Tibial nerve (tissue), 4 donors: ENCODE measurements at regions not wholly inside any gene's neighbourhood (a gene's known extent, or its start where the extent isn't known, plus 50 kb on each side); places are given as distances from the start of the nearest gene placed in this dataset.
"Not testable (repeated sequence)": the region's sequence is repeated elsewhere in the genome, so short reads cannot be mapped to it uniquely, and the experiment has no call there.

Source experiments
- DNase-seq, 2 donors: peaks; one replicate each; pipeline ENCODE4 v3.0.0-alpha.2; 2019; ENCODE audit warnings: low spot score in 2 of 2
- H3K27ac ChIP-seq, 4 donors: fragments of 200-600 bp; sonication (generic) in 3 of 4; one replicate each; pipeline ENCODE4 v1.5.1; 2017 to 2019; ENCODE audit warnings: mild to moderate bottlenecking in 1 of 4
- H3K27me3 ChIP-seq, 2 donors: fragments of 200-600 bp; sonication (generic) in 1 of 2; one replicate each; pipeline versions ENCODE4 v1.5.1 to v1.6.0; 2017 to 2019
- H3K36me3 ChIP-seq, 3 donors: fragments of 200-600 bp; sonication (generic); one replicate each; pipeline ENCODE4 v1.5.1; 2018 to 2019
- H3K4me1 ChIP-seq, 4 donors: fragments of 200-600 bp; sonication (generic) in 3 of 4; one replicate each; pipeline ENCODE4 v1.5.1; 2017 to 2019
- H3K4me3 ChIP-seq, 4 donors: fragments of 200-600 bp; sonication (generic) in 3 of 4; one replicate each; pipeline ENCODE4 v1.5.1; 2017 to 2019; ENCODE audit warnings: mild to moderate bottlenecking in 1 of 4, moderate library complexity in 1 of 4
- H3K9me3 ChIP-seq, 4 donors: fragments of 200-600 bp; sonication (generic) in 3 of 4; one replicate each; pipeline ENCODE4 v1.5.1; 2017 to 2019
- EP300 ChIP-seq, 2 donors: sonication (generic); formaldehyde crosslinking; IDR thresholded peaks; one replicate each; pipeline ENCODE4 v1.6.1; 2017; ENCODE audit warnings: antibody characterized with exemption in 2 of 2, mild to moderate bottlenecking in 1 of 2
- POLR2A ChIP-seq, 2 donors: fragments of 450-650 bp; IDR thresholded peaks; one replicate each; pipeline ENCODE4 v1.6.1; 2017; ENCODE audit warnings: antibody characterized with exemption in 2 of 2, mild to moderate bottlenecking in 2 of 2, moderate library complexity in 2 of 2
- WGBS, 2 donors: methylation state at CpG; one replicate each; pipeline ENCODE4 v1.1.5; 2018; 5-methylcytosine and 5-hydroxymethylcytosine counted together
- TF ChIP-seq, protein P1 (sequence below), 5 experiments: fragments of 200-600 bp in 3 of 5; fragments of 450-650 bp in 2 of 5; sonication (generic) in 3 of 5; IDR thresholded peaks; one replicate each; pipeline ENCODE4 v1.5.1; 2016 to 2019; ENCODE audit warnings: antibody characterized with exemption in 5 of 5, mild to moderate bottlenecking in 3 of 5, moderate library complexity in 2 of 5

DNA sequence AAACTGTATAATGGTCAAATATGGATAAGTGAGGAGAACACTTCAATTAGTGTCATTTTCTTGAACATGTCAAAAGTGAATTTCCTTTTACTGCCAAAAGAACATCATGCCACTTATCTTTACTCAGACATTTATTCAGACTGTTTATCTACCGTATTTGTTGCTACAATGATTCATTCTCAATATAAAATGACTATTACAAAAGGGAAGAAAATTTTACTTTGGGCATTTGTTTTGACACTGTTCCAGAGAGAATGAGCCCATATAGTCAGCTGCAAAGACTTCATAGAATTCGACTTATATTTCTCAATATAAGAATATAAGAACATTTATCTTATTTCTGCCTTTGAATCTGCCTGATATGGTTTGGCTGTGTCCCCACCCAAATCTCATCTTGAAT is 1699.1 kb downstream of the BRINP3 start:
- no peak for TF ChIP-seq POLR2A (IDR thresholded peaks at IDR 0.05)
- TF ChIP-seq, protein P1, sequence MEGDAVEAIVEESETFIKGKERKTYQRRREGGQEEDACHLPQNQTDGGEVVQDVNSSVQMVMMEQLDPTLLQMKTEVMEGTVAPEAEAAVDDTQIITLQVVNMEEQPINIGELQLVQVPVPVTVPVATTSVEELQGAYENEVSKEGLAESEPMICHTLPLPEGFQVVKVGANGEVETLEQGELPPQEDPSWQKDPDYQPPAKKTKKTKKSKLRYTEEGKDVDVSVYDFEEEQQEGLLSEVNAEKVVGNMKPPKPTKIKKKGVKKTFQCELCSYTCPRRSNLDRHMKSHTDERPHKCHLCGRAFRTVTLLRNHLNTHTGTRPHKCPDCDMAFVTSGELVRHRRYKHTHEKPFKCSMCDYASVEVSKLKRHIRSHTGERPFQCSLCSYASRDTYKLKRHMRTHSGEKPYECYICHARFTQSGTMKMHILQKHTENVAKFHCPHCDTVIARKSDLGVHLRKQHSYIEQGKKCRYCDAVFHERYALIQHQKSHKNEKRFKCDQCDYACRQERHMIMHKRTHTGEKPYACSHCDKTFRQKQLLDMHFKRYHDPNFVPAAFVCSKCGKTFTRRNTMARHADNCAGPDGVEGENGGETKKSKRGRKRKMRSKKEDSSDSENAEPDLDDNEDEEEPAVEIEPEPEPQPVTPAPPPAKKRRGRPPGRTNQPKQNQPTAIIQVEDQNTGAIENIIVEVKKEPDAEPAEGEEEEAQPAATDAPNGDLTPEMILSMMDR (IDR thresholded peaks at IDR 0.05), result no peak
- TF ChIP-seq EP300 (IDR thresholded peaks at IDR 0.05), result no peak
- no peaks in the 10 kb centered on the region for H3K4me1 ChIP-seq
- no peaks in the 10 kb centered on the region for H3K9me3 ChIP-seq
- H3K27me3 ChIP-seq, result no peaks in the 10 kb centered on the region
- no peak for DNase-seq
- no peak overlapping the region for H3K4me3 ChIP-seq
- no peaks in the 10 kb centered on the region for H3K36me3 ChIP-seq
- WGBS, 2 donors, result 31 to 35% methylated on average over 2 of the region's 2 CpGs
- H3K27ac ChIP-seq, result no peak overlapping the region

DNA sequence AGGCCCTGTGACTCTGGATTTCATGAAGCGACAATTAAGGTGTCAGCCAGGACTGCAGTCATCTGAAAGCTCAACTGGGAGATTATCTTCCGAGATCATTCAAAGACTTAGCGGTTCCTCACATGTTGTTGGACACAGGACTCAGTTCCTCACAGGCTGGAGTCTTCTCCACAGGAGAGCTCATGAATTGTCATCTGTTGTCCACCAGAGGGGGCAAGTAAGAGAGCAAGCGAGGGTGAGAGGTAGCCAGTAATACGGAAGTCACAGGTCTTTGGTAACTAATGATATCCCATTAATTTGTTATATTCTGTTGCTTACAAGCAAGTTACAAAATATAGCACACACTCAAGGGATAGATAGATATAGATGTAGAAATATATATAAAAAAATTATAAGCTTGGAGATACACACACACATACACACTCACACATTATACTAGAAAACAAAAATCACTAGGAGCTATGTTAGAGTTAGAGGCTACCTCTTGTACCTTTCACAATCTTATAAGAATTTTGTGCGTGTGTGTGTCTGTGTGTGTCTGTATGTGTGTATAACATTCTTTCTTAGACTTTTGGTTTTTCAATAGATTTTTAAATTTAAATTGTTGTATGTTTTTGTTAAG is 1695.3 kb downstream of the BRINP3 start:
- Histone ChIP-seq H3K27me3 (no peaks in the 10 kb centered on the region), H3K9me3 (no peaks in the 10 kb centered on the region), H3K4me1 (no peaks in the 10 kb centered on the region), H3K27ac (no peak overlapping the region), H3K36me3 (no peaks in the 10 kb centered on the region), H3K4me3 (no peak overlapping the region)
- WGBS, 2 donors, result 57 to 58% methylated on average over 6 of the region's 6 CpGs
- no peak for DNase-seq
- TF ChIP-seq, protein P1 (IDR thresholded peaks at IDR 0.05), result no peak
- TF ChIP-seq POLR2A (IDR thresholded peaks at IDR 0.05) (no peak), EP300 (IDR thresholded peaks at IDR 0.05) (no peak)

- Histone ChIP-seq H3K4me1 (no peaks in the 10 kb centered on the region), H3K27ac (no peak overlapping the region), H3K27me3 (no peaks in the 10 kb centered on the region), H3K4me3 (no peak overlapping the region), H3K9me3 (peaks cover 0 to 3% (median 0%) of the 10 kb centered on the region in 4 donors), H3K36me3 (no peaks in the 10 kb centered on the region)
- TF ChIP-seq, protein P1 (IDR thresholded peaks at IDR 0.05), result no peak
- TF ChIP-seq EP300 (IDR thresholded peaks at IDR 0.05) (no peak), POLR2A (IDR thresholded peaks at IDR 0.05) (no peak)
- DNase-seq, result no peak
Measured at GRCh38 chr1:188794969-188795368, 1682.7 kb downstream of the BRINP3 start.

DNA sequence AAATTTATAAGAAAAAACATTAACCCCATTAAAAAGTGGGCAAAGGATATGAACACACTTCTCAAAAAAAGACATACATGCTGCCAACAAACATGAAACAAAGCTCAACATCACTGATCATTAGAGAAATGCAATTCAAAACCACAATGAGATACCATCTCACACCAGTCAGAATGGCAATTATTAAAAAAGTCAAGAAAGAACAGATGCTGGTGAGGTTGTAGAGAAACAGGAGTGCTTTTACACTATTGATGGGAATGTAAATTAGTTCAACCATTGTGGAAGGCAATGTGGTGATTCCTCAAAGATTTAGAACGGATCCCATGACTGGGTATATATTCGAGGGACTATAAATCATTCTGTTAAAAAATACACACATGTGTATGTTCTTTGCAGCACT is 1665.5 kb downstream of the BRINP3 start:
- not testable (repeated sequence) for H3K4me3 ChIP-seq, H3K36me3 ChIP-seq, DNase-seq, H3K27me3 ChIP-seq, H3K27ac ChIP-seq, H3K4me1 ChIP-seq
- 85 to 91% methylated on average over 2 of the region's 2 CpGs for WGBS, 2 donors
- H3K9me3 ChIP-seq, result peaks cover 0 to 19% (median 0%) of the 10 kb centered on the region in 4 donors

GRCh38 chr1:188812836-188813573 is 1664.7 kb downstream of the BRINP3 start:
- H3K36me3 ChIP-seq, H3K4me3 ChIP-seq, H3K27ac ChIP-seq, H3K27me3 ChIP-seq, DNase-seq, H3K4me1 ChIP-seq: not testable (repeated sequence)
- peaks cover 0 to 19% (median 0%) of the 10 kb centered on the region in 4 donors for H3K9me3 ChIP-seq
- 96% methylated on average over 18 to 25 of the region's 39 CpGs for WGBS, 2 donors

GRCh38 chr1:188817814-188818213 is 1659.8 kb downstream of the BRINP3 start:
- 38 to 49% methylated on average over 1 of the region's 1 CpG for WGBS, 2 donors
- peaks cover 0 to 6% (median 0%) of the 10 kb centered on the region in 4 donors for H3K9me3 ChIP-seq
- no peaks in the 10 kb centered on the region for H3K27me3 ChIP-seq
- H3K4me3 ChIP-seq, result no peak overlapping the region
- no peaks in the 10 kb centered on the region for H3K4me1 ChIP-seq
- no peak for DNase-seq
- TF ChIP-seq, protein P1 (IDR thresholded peaks at IDR 0.05), result no peak
- no peak for TF ChIP-seq POLR2A (IDR thresholded peaks at IDR 0.05)
- no peak for TF ChIP-seq EP300 (IDR thresholded peaks at IDR 0.05)
- no peaks in the 10 kb centered on the region for H3K36me3 ChIP-seq
- H3K27ac ChIP-seq, result no peak overlapping the region
